ENCODE measurements at regions not wholly inside any gene's neighbourhood (a gene's known extent, or its start where the extent isn't known, plus 50 kb on each side); places are given as distances from the start of the nearest gene placed in this dataset.

DNA sequence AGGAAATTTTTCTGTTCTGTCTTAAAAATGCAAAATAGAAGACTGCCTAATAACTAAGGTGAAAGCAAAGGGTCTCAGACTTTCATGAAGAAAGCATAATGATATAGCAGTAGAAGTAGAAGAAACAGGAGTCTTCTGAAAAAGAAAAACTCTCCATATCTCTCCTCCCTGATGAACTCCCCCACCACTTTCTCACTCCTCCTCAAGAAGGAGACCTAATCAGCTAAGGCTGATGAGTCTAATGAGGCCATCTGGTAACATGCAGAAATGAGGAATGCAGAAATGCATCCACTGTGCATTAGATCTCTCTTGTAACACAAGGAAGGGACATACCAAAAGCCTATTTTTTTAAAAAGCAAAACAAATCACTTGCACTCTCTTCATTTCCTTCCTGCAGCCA, 273.7 kb upstream of the UBE2E3 start:
- TF ChIP-seq, protein P1, sequence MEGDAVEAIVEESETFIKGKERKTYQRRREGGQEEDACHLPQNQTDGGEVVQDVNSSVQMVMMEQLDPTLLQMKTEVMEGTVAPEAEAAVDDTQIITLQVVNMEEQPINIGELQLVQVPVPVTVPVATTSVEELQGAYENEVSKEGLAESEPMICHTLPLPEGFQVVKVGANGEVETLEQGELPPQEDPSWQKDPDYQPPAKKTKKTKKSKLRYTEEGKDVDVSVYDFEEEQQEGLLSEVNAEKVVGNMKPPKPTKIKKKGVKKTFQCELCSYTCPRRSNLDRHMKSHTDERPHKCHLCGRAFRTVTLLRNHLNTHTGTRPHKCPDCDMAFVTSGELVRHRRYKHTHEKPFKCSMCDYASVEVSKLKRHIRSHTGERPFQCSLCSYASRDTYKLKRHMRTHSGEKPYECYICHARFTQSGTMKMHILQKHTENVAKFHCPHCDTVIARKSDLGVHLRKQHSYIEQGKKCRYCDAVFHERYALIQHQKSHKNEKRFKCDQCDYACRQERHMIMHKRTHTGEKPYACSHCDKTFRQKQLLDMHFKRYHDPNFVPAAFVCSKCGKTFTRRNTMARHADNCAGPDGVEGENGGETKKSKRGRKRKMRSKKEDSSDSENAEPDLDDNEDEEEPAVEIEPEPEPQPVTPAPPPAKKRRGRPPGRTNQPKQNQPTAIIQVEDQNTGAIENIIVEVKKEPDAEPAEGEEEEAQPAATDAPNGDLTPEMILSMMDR (conservative IDR thresholded peaks at IDR 0.05) = no peak
- TF ChIP-seq ZFX (IDR thresholded peaks at IDR 0.05) = no peak

Data from C4-2B (cell line).